Hindlimb muscle (tissue), 1 donor: ENCODE measurements at regions not wholly inside any gene's neighbourhood (a gene's known extent, or its start where the extent isn't known, plus 50 kb on each side); places are given as distances from the start of the nearest gene placed in this dataset.

Experiments
- DNase-seq: peaks from one replicate; pipeline ENCODE4 v3.0.0-alpha.2; 2013

DNA sequence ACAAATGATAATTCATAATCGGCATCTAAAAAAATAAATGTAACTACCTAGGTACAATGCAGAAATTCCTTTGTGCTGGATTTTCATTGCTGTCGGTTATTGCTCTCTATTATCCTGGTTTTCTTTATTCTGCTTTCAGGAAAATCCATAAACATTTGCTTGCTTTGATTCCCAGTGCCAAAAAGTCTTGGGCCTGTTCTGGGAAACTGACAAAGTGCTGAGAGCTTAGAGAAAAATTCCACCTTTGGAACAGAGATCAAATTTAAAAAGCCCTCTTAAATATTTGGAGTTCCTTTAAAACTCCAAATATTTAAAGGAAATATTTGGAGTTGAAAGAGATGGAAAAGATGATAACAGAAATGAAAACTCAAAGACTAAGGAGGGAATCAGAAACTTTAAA is 87.3 kb upstream of the ZBED5 start:
- no peak for DNase-seq

DNA sequence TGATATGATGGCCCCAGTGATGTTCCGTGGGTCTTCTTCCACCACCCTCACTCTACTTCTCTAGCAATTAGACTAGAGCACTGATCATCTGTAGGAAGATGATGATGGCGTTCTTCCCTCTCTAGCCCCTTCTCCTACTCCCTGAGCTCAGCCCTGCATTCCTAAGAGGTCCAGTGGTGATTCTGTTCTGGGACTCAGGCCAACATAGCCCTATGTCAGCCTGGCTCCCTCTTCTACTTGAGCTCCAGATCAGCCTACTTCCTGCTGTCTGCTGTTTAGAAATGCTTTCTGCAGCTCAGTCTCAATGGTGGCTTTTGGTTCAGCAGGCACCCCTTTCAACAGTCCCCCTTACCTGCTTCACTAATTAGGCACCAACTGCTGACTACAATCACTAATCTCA is 86.1 kb upstream of the ZBED5 start:
- DNase-seq: no peak

- DNase-seq: no peak
These were observed 84.8 kb upstream of the ZBED5 start for GRCh38 chr11:10942620-10943019.

- no peak for DNase-seq
These were observed 84.0 kb upstream of the ZBED5 start for GRCh38 chr11:10941871-10942270.

DNA sequence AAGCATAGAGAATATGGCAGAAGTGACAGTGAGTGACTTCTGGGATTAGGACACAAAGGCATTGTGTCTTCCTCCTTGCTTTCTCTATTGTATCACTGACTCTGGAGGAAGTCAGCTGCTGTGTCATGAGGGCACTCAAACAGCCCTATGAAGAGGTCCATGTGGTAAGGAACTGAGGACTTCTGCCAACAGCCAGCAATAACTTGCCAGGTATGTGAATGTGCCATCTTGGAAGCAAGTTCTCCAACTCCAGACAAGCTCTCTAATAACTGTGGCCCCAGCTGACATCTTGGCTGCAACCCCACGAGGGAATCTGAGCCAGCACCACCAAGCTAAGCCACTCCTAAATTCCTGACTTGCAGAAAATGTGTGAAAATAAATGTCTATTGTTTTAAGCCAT is 83.6 kb upstream of the ZBED5 start:
- no peak for DNase-seq

DNA sequence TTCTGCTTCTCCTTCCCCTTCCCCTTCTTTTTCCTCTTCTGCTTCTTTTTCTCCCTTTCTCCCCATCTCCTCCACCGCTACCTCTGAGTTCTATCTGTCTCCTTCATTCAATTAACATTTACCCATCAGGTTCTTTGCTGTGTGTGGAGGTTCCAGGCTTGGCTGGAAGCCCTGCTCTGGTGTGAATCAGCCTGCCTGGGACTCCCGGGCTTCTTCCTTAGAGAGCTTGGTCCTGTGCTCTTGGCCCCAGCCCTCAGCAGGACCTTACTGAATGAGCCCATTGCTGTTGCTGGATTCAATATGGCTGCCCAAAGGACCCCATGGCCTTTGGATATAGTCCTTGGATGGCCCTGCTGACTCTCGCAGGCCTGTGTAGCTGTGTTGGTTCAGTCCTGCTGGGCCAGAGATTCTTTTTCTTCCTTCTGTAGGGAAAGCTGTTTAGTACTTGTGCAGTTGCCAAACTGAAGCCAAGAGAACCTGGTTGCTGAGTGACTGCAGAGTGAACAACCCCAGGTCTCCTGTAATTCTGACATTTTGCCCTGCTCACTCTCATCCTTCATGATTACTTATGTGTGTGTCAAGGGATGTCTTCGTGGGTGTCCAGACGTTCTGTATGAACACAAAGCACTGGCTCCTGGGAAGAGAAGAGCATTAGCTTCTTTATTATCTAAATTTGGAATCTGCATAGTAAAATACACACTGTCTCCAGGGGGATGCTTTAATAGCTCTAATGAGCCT is 81.0 kb upstream of the ZBED5 start:
- DNase-seq: no peak

DNA sequence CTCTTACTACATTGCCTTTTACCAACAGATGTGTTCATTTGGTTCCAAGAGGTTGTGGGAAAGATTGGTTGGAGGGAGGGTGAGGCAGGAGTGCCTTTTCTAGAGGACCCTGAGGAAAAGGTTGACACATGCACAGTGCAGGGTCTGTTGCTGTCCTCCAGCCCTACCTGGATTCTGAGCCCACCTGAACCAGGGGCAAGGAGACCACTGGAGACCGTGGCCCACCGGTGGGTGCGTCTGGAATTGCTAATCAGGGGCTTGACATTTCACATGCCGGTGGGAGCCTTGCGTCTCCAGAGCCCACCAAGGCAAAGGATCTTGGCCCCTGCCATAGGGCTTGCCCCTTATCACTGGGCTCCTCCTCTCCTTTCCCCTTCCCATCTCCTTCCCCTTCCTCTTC is 80.4 kb upstream of the ZBED5 start:
- no peak for DNase-seq

DNA sequence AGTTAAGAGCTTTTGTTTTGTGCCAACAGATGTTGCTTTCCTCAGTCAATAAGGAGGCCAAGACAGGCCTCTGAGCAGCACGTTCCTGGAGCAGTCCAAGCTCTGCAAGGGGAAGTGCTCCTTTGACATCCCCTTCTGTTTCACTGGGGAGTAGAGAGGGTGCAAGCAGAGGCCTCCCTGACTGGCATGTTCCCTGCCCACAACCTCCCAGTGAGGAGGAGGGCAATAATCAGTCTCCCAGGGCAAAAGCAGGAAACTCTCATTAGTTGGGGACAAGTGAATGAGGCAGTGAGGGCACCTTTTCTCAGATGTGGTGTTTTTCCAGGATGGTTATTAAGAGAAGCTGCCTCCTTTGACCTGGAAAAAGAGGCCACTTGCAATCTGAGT is 79.5 kb upstream of the ZBED5 start:
- DNase-seq: no peak

- no peak for DNase-seq
These were observed 79.0 kb upstream of the ZBED5 start for GRCh38 chr11:10936626-10937384.

DNA sequence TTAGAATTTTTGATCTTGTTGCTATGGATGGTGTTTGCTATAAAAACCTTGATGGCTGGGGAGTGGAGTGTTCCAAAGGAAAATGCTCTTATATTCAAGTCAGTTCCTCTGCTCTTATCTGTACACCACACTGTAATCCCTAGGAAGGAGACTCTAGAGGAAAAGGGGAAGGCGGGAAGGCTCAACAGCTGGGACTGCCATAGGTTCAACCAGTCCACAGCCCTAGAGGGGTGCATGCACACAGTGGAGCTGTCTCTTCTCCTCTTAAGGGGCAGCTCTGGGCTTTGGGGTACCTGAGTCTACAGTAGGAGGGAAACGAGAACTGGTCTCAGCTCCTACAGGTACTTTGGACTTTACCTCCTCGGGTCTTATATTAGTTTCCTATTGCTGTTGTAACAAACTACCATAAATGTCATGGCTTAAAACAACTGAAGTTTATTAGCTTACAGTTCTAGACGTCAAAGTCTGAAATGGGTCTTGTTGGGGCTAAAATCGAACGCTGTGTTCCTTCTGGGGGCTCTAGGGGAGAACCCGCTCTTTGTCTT is 77.2 kb upstream of the ZBED5 start:
- DNase-seq: no peak

DNA sequence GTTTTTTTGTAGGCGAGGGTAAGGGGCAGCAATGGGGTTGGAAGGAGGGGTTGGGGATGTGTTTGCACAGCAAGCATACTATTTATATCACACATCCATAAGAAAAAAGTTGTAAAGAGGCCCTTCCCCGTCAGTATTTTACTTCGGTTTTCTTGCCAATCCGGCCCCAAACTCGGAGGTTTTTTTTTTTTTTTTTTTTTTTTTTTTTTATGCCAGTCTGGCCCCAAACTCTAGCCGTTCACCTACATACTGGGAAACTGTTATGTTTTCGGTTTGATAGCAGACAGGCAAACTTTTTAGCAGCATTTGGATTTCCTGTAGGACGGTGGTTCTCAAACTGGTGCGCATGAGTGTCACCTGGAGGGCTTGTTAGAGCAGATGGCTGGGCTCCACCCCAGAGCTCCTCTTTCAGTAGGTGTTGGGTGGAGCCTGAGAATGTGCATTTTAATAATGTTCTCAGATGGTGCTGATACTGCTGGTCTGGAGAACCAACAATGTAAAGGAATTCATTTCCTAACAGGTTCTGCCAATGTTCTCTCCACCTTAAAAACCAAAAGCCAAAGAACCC is 76.5 kb upstream of the ZBED5 start:
- DNase-seq: no peak

DNA sequence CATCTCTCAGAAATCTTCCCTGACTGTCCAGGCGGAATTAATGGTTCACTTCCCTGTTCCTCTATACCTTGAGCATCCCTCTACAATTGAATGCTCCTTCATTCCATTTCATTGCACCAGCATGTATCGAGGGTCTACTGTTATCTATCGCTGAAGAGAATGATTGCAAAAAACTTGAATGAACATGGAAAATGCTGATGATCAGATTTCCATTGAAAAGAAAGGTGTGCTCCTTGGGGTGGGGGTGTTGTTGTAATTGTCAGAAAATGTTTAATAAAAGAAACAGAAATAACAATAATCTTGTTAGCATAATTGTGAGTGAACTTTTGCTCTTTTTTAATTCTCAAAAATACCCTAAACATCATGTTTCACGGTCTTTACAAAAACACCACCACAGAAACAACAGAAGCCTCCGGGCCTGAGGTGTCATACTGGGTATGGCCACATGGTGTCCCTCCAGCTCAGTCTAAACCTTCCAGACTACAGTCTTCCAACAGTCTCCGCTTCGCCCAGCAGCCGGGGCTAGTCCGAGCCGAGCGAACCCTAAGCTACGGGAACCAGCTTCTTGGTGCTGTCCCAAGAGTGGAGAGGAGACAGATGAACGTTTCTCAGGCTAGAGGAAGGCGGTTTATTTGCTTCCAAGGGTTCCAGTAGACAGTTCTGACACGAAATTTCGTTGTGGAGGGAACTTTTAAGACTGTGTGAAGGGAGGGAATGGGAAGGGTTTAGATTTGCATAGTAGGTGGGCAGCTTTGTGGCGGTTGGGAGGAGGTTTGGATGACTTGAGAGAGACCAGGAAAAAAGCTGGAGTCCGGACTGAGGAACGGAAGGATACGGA is 75.8 kb upstream of the ZBED5 start:
- DNase-seq: peak; percentile 91

GRCh38 chr11:10932976-10933375 is 75.1 kb upstream of the ZBED5 start:
- no peak for DNase-seq

DNA sequence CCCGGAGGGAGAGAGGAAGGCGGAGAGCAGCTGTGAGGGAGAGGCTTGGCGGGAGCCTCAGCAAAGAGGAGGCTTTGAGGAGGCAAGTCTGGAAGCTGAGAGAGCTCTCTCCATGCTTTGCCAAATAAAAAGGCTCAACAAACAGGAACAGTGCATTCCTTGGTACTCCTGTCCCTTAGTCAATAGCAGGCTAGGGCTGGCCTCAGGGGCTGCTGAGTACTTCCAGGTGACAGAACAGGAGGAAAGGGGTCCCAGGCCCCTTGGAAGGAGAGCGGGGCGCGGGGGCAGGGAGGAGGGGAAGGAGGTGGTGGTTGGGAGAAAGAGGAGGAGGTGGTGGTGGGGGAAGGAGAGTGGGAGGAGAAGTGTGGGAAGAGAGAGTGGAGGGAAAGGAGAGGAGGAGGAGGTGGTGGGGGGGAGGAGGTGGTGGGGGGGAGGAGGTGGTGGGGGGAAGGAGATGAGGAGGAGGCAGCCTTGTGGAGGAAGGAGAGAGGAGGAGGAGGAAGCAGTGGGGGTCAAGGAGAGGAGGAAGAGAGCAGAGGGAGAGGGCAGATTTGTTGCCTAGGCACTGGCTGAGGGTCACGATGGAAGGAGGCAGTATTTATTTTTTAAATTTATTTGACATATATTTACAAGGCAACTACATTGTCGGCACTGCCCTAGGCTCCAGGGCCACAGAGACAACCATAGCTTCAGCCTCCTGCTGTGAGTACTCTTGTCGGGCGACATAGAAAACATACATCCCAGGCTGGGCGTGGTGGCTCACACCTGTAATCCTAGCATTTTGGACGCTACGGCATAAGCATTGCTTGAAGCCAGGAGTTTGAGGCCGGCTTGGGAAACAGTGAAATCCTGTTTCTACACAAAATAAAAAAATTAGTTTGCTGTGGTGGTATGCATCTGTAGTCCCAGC is 74.2 kb upstream of the ZBED5 start:
- no peak for DNase-seq

- peak; percentile 92 for DNase-seq
These were observed 73.3 kb upstream of the ZBED5 start for GRCh38 chr11:10930972-10931760.

GRCh38 chr11:10930224-10930971 is 72.5 kb upstream of the ZBED5 start:
- no peak for DNase-seq

DNA sequence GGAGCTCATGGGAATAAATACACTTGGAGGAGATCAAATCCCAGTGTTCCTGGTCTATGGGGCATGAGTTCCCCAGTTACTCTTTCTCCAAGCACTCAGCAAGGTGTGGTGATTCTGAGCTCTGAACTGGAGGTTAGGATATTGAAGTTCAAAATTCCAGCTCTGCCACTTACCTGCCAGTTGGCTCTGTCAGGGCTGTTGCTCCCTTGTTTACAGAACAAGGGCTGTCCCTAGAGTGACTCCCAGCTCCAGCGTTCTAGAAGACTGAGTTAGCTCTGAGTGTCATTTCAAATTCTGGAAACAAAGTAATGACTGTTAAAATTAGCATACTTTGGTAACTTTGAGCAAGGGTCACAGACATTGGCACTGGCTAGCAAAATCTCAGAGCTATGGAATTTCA is 69.7 kb upstream of the ZBED5 start:
- DNase-seq: no peak

DNA sequence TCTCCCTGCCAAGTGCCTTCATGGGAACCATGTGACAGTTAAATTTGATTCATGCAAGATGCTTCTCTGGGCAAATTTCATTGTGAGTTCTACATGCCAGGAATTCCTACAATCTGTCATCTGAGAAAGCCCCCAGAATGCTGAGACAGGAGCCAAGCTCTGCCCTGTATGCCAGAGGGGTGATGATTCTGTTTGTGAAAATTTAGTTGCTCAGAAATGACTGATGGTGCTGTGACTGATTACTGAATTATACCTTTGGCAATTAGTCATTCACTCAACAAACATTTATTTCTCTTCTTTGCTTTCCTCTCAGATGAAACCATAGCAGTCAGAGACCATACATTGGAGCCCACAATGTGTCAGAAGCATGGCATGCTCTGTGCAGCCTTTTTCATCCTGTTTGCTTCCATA is 69.0 kb upstream of the ZBED5 start:
- no peak for DNase-seq

GRCh38 chr11:10925149-10925926 is 67.5 kb upstream of the ZBED5 start:
- peak; percentile 40 for DNase-seq
